ENCODE measurements at regions not wholly inside any gene's neighbourhood (a gene's known extent, or its start where the extent isn't known, plus 50 kb on each side); places are given as distances from the start of the nearest gene placed in this dataset.

GRCh38 chr20:50299325-50299629 lies 108.6 kb downstream of the CEBPB start:
- Mint-ChIP-seq H3K9me3 (no peaks in the 10 kb centered on the region), H3K4me3 (no peak overlapping the region), H3K27ac (no peak overlapping the region), H3K36me3 (no peaks in the 10 kb centered on the region), H3K27me3 (ENCODE audit: low read depth) (no peaks in the 10 kb centered on the region; the same call in 1 of the 2 replicates), H3K4me1 (peaks cover 12% of the 10 kb centered on the region)
- no peak for ATAC-seq
- POLR2A ChIA-PET = no interaction called here
- DNase-seq (ENCODE audit: low spot score) = no peak
- CTCF ChIA-PET = no interaction called here
- no peak for TF ChIP-seq ZNF532 (CRISPR knock-in tag; IDR thresholded peaks at IDR 0.05; ENCODE audit: borderline replicate concordance)
- no peak for TF ChIP-seq PRDM15 (CRISPR knock-in tag; IDR thresholded peaks at IDR 0.05)
- no peak for TF ChIP-seq ARID4B (CRISPR knock-in tag; IDR thresholded peaks at IDR 0.05; ENCODE audit: borderline replicate concordance)
- no peak for TF ChIP-seq FOXP4 (CRISPR knock-in tag; IDR thresholded peaks at IDR 0.05)

DNA sequence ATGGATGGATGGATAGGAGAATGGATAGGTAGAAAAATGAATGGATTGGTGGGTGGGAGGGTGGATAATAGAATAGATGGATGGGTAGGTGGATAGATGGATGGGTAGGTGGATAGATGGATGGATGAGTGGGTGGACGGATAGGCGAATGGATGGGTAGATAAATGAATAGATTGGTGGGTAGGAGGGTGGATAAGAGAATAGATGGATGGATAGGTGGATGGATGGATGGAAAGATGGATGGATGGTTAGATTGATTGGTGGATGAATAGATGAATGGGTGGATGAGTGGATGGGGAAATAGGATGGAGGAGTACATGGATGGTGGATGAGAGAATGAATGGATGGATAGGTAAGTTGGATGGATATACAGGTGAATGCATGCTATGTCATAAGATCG lies 110.5 kb downstream of the CEBPB start:
- no peaks in the 10 kb centered on the region for H3K36me3 Mint-ChIP-seq
- CTCF ChIA-PET = no interaction called here
- H3K4me3 Mint-ChIP-seq = no peak overlapping the region
- H3K27me3 Mint-ChIP-seq (ENCODE audit: low read depth) = no peaks in the 10 kb centered on the region; the same call in 1 of the 2 replicates
- ATAC-seq (no peak), DNase-seq (ENCODE audit: low spot score) (no peak)
- no peaks in the 10 kb centered on the region for H3K9me3 Mint-ChIP-seq
- POLR2A ChIA-PET = no interaction called here
- no peak overlapping the region for H3K27ac Mint-ChIP-seq
- peaks cover 23% of the 10 kb centered on the region for H3K4me1 Mint-ChIP-seq
- no peak for TF ChIP-seq TEAD4 (CRISPR knock-in tag; IDR thresholded peaks at IDR 0.05)
- TF ChIP-seq, protein P1, sequence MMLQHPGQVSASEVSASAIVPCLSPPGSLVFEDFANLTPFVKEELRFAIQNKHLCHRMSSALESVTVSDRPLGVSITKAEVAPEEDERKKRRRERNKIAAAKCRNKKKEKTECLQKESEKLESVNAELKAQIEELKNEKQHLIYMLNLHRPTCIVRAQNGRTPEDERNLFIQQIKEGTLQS (CRISPR knock-in tag; conservative IDR thresholded peaks at IDR 0.05) = no peak
- TF ChIP-seq ZNF671 (CRISPR knock-in tag; IDR thresholded peaks at IDR 0.05) = no peak
- no peak for TF ChIP-seq FOXJ3 (CRISPR knock-in tag; IDR thresholded peaks at IDR 0.05; ENCODE audit: borderline replicate concordance)
- no peak for TF ChIP-seq NR2C2 (CRISPR knock-in tag; IDR thresholded peaks at IDR 0.05)
- TF ChIP-seq FOXP1 (CRISPR knock-in tag; IDR thresholded peaks at IDR 0.05; ENCODE audit: borderline replicate concordance) = no peak
- no peak for TF ChIP-seq MYBL2 (CRISPR knock-in tag; IDR thresholded peaks at IDR 0.05)
- no peak for TF ChIP-seq FOXK1 (CRISPR knock-in tag; IDR thresholded peaks at IDR 0.05)
- no peak for TF ChIP-seq MAX (CRISPR knock-in tag; IDR thresholded peaks at IDR 0.05)
- no peak for TF ChIP-seq ZMAT4 (CRISPR knock-in tag; IDR thresholded peaks at IDR 0.05)
- no peak for TF ChIP-seq TCF7 (CRISPR knock-in tag; IDR thresholded peaks at IDR 0.05; ENCODE audit: low read depth)
- TF ChIP-seq MXD4 (CRISPR knock-in tag; IDR thresholded peaks at IDR 0.05; ENCODE audit: borderline replicate concordance) = no peak
- TF ChIP-seq ETV6 (CRISPR knock-in tag; IDR thresholded peaks at IDR 0.05) = no peak
- TF ChIP-seq NFE2L1 (CRISPR knock-in tag; IDR thresholded peaks at IDR 0.05) = no peak

All from WTC11 (cell line).